IPS-NIHi7 (cell line): ENCODE measurements at regions not wholly inside any gene's neighbourhood (a gene's known extent, or its start where the extent isn't known, plus 50 kb on each side); places are given as distances from the start of the nearest gene placed in this dataset.
A peak's percentile ranks its signal among the peaks of the same experiment; 100 is the strongest.

ENCODE experiments used
- DNase-seq: peaks from one replicate; pipeline ENCODE4 v3.0.0; 2012; ENCODE audit warnings: mixed read lengths; ENCODE audit errors: extremely low spot score

DNA sequence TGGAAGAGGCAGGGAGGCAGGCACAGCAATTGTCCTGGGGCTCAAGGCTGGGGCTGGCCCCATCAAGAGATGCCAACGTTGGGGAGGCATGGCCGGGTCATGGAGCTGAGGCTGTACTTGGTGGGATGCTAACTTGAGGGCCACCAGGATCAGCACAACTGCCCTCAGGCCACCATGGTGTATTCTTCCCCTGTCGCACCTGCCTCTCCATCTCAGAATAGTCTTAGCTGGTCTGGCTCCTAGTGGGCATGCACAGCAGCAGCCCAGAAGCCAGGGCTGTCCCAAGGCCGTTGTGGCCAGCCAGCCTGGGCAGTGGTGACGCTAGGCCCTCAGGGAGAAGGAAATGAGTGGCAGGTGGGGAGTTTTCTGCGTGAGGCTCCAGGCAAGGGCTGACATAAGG lies 91.3 kb downstream of the DHCR7 start:
- no peak for DNase-seq

DNA sequence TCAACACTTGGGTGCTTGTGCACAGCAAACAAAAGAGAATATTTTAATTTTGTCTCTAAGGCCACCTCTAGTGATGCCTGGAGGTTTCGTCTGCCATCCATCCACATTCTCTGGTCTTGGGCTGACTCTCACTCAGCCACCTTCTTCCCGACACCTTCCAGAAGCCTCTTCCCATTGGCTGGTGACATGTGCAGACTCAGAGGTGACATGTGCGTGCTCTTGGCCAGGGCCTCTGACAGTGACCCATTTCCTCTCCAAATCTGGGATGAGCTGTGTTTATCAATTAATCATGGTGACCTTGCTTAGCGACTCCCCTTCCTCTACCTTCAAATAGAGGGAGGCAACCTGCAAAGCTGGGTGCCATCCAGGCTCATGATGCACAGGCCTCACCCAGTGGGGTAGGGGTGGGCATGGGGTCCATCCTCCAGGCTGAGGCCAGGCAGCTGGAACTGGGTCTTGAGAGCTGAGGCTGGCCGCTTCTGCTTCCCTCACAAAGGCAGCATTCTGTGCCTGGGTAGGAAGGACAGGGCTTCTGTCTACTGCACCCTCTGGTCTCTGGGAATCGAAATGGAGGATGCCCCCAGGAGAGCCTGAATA lies 91.8 kb downstream of the DHCR7 start:
- DNase-seq: no peak

DNA sequence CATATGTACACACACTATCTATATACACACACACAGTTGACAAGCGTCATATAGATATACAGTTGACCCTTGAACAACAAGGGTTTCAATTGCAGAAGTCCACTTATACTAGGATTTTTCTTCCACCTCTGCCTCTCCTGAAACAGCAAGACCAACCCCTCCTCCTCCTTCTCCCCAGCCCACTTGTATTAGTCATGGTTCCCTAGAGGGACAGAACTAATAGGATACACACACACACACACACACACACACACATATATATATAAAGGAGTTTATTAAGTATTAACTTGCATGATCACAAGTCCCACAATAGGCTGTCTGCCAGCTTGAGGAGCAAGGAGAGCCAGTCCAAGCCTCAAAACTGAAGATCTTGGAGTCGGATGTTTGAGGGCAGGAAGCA lies 92.9 kb downstream of the DHCR7 start:
- no peak for DNase-seq

DNA sequence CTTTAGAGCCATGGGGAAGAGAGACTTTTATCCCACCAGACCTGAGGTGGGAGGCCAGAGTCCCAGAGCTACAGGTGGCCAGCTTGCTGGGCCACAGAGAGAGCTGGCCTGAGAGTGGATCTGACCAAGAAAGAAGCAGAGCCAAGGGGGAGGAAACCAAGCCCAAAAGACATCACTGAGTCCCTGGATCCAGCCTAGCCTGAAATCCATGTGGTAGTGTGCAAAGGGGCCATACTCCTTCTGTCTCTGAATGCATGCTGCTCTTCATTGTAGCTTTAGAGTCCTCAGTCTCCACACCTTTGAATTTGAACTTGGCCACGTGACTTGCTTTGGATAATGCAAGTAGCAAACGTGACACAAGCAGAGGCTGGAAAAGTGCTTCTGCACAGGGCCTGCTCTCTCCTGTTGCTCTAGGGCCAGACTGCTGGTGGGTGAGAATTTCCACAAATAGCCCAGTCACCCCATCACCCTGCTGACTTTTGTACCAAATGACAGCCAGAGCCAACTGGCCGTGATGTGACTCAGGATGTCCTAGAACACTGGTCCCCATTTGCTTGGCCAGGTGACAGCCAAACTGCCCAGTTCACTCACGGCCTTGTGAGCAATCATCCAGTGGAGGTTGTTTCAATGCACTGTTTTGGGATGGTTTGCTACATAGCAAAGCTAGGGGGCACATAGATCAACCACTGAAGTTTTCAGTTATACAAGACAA lies 93.6 kb downstream of the DHCR7 start:
- DNase-seq: no peak

DNA sequence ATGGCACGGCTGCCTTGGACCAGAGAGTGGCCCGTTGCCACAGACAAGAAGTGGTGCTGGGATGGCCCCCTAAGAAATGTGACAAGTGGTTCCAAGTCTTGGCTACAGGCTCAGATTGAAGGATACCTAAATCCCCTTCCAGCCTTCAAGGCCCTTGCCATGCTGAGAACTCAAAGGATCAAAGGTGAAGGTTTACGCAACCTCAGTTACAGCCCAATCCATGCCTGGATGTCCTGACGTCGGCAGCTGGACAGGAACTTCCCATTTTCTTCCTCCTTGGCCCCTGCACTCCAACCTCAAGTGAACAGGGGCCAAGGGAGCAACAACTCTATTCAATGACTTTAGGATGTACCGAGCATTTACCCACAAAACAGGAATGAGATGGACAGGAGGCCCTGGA lies 95.4 kb downstream of the DHCR7 start:
- DNase-seq: no peak

DNA sequence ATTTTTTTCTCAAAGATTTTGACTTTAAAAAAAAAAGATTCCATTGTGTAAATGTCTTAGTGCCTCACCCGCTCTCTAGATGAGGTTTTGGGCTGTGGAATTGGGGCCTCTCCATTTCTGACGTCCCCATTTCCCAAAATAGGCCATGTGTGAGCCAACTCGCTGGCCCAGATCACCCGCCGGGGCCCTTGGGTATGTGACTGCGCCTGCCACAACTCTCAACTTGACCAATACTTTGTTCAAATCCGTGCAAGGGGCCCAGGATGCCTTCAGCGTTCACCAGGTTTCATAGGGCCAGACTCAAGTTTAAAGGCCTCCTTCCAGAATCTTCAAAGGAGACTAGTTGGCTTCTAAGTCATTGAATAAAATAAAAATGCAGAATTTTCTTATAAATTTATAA lies 96.0 kb downstream of the DHCR7 start:
- DNase-seq: no peak

DNA sequence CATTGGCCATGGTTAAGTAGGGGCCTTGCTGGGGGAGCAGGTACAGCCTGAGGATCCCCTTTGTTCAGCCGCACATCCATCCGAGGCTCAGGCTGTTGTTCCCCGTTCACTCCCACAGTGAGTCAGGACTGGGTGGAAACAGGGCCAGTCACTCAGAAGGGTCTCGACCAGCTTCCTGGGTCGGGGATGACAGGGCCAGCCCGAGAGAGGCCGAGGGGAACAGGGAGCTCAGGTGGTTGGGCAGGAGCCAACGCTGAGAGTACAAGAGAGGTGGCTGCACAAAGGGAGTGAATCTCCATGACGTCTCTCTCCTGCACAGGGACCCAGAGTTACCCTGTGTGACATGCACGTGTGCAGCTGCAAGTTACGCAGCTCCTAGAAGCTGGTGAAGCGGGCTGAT lies 97.2 kb upstream of the SHANK2 start:
- no peak for DNase-seq

DNA sequence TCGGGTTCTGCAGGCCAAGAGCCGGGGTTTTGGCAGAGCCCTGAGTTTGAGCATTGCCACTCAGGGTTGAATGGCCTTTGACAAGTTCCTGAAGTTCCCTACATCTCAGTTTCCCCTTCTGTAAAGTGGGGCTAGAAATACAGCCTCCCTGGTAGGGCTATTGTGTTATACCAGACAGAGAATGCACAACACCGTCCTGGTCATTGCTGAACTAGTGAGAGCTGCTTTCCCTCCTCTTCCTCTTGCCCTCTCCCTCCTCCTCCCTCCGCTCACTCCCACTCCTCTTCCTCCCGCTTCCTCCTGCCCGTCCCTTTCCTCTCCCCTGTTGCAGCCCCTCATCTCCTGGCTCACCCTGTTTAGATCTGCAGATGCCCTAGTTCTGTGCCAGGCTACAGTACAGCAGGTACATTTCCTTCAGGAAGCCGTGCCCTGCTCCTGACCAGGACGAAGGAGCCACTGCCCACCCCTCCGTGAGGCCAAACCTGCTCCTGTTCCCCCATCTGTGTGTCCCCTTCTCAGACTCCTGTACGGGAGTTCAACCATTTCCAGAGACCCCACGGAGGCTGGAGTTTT lies 91.5 kb upstream of the SHANK2 start:
- no peak for DNase-seq

DNA sequence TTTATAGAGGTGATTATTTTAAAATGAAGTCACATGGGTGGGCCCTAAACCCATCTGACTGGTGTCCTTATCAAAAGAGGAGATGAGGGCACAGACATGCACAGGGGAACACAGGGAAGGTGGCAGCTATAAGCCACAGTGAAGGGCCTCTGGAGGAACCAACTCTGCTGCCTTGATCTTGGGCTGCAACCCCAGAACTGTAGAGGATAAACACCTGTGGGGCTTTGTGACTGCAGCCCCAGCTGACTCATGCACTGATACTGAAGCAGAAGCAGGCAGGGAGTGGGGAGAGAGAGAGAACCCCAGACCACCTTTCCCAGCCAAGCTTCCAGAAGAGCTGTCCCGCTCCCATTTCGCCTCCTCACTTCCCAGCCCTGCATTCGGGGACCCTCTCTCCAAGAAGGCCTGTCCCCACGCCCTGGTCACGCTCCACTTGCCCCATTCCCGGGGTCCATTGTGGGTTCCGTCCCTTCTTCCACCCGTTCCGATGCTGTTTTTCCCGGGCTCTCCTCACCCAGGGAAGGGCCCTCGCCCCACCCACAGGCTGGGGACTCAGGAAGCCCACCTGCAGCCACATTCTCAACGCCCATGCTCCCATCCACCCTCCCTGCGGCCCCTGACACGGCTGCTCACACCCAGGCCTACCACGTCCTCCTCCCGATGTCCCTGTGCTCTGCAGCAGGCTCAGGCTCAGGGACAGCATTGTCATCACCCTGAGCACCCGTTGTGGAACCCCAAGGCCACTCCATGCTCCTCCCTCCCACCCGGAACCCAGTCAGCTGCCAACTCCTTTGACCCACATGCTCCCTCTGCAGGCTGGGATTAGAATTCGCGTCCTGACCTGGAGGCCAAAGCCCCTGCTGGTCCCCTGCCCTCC lies 90.8 kb upstream of the SHANK2 start:
- DNase-seq: peak; percentile 92

DNA sequence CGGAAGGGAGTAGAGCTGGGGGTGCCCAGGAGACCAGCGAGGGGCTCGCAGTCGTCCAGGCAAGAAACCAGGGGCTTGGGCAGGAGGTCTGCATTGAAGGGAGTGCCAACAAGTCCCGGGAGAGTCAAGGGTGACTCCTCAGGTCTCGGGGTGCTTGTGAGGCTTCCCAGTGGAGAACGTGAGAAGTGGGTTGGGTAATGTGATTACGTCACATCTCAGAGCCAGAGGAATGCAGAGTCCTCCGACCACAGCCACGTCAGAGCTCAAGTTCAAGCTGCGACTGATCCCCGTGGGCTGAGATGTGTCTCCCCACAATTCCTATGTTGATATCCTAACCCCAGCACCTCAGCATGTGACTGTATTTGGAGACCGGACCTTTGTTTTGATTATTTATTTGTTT lies 89.7 kb upstream of the SHANK2 start:
- no peak for DNase-seq

DNA sequence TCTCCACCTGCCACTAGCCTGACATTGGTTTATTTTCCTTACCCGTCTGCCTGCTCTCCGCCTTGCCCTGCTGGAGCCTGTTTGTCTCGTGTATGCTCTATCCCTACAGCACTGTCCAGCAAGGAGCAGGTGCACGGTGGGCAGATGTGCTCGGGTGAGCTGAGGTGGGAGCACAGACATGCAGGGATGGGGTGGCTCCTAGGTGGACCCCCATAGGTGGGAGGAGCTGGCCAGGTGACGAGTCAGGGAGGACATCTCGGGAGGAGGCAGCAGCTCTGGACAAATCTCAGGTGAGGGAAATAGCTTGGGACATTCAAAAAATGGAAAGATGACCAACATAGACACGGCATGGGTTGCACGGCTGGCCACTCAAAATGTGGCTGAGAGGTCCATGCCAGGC lies 89.2 kb upstream of the SHANK2 start:
- DNase-seq: no peak

DNA sequence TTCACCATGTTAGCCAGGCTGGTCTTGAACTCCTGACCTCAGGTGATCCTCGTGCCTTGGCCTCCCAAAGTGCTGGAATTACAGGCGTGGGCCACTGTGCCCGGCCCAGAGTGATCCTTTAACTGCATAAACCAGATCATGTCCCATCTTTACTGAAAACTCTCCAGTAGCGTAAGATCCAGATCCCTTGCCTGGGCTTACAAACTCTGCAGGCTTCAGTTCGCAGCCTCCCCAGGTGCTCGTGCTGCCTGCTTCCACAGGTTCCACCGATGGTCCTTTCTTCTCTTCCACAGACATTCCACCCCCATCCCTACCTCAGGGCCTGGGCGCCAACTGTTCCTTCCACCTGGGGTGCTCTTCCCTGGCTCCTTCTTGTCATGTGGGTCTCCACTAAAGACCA lies 88.8 kb upstream of the SHANK2 start:
- no peak for DNase-seq

DNA sequence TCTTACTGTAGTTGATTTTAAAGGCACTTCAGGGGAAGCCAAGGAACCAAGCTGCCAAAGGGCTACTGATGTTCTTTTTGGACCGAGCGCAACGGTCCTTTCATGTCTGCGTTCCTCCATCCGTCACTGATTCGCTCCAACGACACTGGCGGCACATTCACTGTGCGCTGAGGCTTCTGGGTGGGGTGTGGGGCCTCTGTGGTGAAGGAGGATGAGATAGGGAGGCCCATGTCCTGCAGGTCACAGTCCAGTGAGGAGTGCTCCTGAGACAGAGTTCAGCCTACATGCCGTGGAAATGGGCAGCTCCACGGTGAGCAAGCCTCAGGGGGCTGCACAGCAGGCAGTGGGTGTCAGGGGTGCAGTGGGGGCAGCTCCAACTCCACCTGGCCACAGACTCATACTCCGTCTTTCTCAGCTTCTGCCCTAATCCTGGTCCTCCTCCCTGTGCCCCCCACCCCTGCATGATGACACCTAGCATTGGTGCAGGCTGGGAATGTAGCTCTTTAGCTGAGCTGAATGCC lies 87.8 kb upstream of the SHANK2 start:
- no peak for DNase-seq

DNA sequence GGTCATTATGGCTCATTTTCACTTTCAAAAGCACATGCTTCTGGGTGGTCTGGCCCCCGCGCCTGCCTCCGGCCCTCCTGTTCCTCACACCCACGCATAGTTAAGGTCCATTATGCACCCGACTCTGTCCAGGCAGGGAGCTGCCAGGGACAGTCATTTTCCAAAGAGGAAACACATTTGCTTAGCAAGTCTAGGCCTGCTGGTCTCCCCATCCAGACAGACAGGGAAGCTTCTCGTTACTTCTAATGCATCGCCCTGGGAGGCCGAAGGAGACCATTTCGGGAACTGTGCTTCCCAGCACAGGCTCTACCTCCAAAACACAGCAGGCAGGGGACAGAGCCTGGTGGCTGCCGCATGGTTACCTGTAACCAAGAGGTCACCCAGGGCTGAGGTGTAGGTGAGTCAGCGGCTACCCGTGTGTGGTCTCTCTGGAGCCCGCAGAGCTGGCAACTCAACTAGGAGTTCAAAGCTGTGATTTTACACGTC lies 87.1 kb upstream of the SHANK2 start:
- DNase-seq: no peak

DNA sequence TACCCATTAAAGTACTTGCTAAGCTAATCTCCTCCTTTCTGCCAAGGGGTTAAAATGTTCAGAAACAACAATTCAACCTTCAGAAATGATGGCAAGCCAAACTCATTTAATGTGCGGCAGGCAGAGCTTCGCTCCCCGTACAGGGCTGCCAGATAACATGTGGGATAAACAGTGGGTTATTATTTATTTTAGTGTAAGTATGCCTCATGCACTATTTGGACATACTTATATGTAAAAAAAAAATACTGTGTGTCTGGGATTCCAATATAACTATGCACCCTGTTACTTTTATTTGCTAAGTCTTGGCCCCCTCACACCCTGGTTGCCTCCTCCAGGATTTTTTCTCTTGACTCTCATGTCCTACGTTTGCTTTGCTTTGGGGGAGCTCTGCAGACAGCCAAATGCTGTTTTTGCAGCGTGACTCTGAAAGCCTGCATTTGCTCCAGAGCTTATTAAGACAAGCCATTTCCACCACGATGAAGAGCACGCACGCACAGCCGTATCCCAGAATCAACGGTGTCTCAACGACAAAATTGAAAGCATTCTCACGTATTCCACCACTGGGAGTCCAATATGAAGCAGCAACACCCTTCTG lies 86.5 kb upstream of the SHANK2 start:
- no peak for DNase-seq

DNA sequence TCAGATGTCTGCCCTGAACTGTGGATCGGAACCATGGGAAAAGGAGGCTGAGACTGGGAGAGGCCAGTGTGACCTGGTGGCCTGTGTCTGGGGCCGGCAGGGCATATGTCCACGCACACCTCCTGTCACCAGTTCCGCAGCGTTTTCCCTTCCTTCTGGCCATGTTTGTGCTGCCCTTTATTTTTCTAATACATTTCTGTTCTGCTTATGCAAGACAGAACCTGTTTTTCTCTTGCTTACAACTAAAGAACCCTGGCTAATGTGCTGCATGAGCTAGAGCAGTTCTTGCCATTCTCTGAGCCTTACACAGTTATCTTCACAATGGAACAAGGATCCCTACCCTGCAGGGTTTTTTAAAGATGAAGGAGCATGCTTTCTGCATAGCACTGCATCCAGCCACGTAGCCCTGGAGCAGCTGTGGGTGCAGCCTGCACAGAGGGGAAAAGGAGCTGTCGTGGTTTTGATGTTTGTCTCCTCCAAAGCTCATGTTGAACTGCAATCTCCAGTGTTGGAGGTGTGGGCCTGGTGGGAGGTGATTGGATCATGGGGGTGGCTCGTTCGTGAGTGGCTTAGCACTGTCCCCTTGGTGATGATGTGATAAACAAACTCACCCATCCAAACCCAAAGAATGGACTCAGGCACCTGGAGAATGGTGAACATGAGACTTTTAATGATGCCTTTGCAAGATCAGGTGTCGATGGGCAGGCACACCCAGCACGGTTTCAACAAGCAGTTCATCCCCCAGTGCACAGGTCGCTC lies 84.8 kb upstream of the SHANK2 start:
- no peak for DNase-seq

DNA sequence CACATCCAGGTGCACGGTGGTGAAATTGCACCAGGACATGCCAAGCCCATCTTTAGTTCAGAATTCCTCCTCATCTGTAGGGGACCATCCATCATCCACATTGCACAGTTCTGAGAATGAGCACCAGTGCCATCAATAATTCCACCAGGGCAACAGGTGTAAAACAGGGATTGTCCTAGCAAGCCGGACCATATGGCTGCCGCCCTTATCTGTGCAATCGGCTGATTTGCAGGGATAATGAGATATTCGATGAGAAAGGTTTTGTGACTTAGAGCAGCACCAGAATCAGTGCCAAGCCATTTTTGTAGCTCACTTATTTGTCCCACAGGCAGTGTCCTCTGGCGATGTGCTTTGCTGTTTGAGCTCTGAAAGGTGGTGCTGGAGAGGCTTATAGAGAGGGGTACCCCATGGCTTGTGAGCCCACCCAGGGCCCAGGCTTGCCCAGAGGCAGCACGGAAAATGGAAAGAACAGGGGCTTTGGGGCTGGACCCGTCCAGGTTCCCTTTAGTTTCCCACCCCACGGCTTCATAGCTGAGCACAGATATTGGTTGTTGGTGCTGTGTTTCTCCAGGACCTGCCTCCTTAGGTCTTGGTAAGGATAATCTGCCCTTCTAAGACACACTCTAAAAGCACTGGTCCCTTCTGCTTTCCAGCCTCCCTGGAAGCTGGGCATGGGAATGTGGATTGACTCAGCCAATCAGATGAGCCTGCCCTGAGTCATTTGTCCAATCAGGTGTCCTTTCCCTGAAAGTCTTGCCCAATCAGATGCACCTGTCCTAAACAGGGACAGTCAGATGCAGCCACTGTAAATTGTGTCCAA lies 84.0 kb upstream of the SHANK2 start:
- no peak for DNase-seq

DNA sequence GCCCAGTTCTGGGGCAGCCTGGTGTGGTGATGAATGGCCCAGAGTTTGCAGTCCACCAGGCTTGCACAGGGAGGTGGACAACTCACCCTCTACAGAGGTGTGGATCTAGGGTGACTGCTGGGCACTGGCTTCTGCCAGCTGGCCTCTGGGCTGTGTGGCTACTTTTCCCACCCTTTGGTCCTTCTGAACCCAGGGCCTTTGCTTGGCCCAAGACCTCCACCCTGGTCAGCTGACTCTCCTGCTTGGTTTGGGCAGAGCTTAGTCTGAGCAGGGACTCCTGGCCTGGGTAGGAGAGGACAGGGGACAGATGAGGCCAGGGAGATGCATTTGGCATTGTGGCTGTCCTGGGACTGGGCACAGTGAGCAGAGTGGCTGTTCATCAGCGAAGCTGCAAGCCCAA lies 83.0 kb upstream of the SHANK2 start:
- DNase-seq: no peak

DNA sequence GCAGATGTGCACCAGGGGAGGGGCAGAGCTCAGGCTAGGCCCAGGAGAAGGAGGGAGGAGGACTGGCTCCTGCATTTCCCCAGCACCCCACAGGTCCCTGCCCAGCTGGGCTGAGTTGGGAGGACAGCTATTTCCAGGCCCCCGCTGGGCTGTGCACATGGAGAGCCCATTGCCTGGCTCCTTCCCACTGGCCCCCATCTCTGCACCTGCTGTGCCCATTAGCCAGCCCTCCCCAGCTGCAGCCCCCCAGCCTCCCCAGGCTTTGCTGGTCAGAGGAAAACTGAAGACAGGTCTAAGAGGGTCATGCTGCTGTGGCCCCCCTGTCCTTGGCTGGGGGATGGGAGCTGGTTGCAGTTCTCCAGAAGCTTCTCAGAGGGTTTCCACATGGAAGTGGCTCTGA lies 81.8 kb upstream of the SHANK2 start:
- no peak for DNase-seq

DNA sequence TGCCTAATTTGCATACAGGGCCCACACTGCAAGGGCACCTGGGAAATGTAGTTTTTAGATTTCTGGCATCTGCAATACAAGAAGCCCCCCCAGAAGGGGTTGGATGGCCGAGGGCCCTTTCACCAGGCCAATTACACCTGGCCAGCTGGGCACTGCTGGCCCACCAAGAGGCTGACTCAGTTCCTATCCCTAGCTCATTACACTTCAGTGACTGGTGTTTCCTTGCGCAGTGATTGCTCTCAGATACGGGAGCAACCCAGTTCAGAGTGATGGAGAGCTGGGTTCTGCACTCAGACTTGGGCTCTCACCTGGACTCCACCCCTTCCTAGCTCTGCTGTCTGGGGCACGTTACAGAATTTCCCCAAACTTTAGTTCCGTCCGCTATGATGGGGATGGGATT lies 81.1 kb upstream of the SHANK2 start:
- DNase-seq: no peak
